HepG2 (cell line): ENCODE measurements at regions not wholly inside any gene's neighbourhood (a gene's known extent, or its start where the extent isn't known, plus 50 kb on each side); places are given as distances from the start of the nearest gene placed in this dataset.

ENCODE experiments used
- ARID5B ChIP-seq: IDR thresholded peaks from 2 replicates; pipeline ENCODE4 v1.4.0; 2020; ENCODE audit warnings: mild to moderate bottlenecking, missing genetic modification reagents
- E2F1 ChIP-seq: sonication (generic); formaldehyde crosslinking; IDR thresholded peaks from 2 replicates; pipeline ENCODE4 v1.5.0; 2020; ENCODE audit warnings: missing genetic modification reagents
- HBP1 ChIP-seq: IDR thresholded peaks from 2 replicates; pipeline ENCODE4 v1.6.1; 2016; ENCODE audit warnings: low read depth, control low read depth
- JARID2 ChIP-seq: sonication (generic); formaldehyde crosslinking; IDR thresholded peaks from 2 replicates; pipeline ENCODE4 v1.8.1; 2023; ENCODE audit warnings: missing genetic modification reagents, inconsistent platforms; ENCODE audit not compliant: insufficient replicate concordance
- KMT2B ChIP-seq: IDR thresholded peaks from 2 replicates; pipeline ENCODE4 v1.6.1; 2016; ENCODE audit warnings: missing genetic modification reagents, missing compliant biosample characterization
- MXD3 ChIP-seq: IDR thresholded peaks from 2 replicates; pipeline ENCODE4 v1.6.1; 2016; ENCODE audit warnings: mild to moderate bottlenecking, missing biosample characterization, missing genetic modification reagents
- NFKBIZ ChIP-seq: IDR thresholded peaks from 2 replicates; pipeline ENCODE4 v1.6.1; 2018; ENCODE audit warnings: missing genetic modification reagents, missing compliant biosample characterization
- PLSCR1 ChIP-seq: sonication (generic); formaldehyde crosslinking; IDR thresholded peaks from 2 replicates; pipeline ENCODE4 v1.5.0; 2020; ENCODE audit warnings: missing genetic modification reagents, mild to moderate bottlenecking, borderline replicate concordance
- SP4 ChIP-seq: sonication (generic); formaldehyde crosslinking; IDR thresholded peaks from 2 replicates; pipeline ENCODE4 v1.8.1; 2023; ENCODE audit warnings: mild to moderate bottlenecking, missing genetic modification reagents
- ZBTB42 ChIP-seq: sonication (generic); formaldehyde crosslinking; IDR thresholded peaks from 2 replicates; pipeline ENCODE4 v1.5.0; 2020; ENCODE audit warnings: mild to moderate bottlenecking, missing genetic modification reagents
- ZNF691 ChIP-seq: sonication (generic); formaldehyde crosslinking; IDR thresholded peaks from 2 replicates; pipeline ENCODE4 v1.4.0; 2020; ENCODE audit warnings: missing genetic modification reagents, low read depth, mild to moderate bottlenecking, borderline replicate concordance
- ZNF777 ChIP-seq: sonication (generic); formaldehyde crosslinking; IDR thresholded peaks from 2 replicates; pipeline ENCODE4 v1.4.0; 2020; ENCODE audit warnings: missing genetic modification reagents
- ZNF780A ChIP-seq: sonication (generic); formaldehyde crosslinking; IDR thresholded peaks from 2 replicates; pipeline ENCODE4 v1.8.0; 2022; ENCODE audit warnings: mild to moderate bottlenecking, missing genetic modification reagents, moderate library complexity
- ZSCAN31 ChIP-seq: sonication (generic); formaldehyde crosslinking; IDR thresholded peaks from 2 replicates; pipeline ENCODE4 v1.5.0; 2020; ENCODE audit warnings: low read depth, mild to moderate bottlenecking, missing genetic modification reagents
- ZSCAN5A ChIP-seq: sonication (generic); formaldehyde crosslinking; IDR thresholded peaks from 2 replicates; pipeline ENCODE4 v1.8.0; 2022; ENCODE audit warnings: mild to moderate bottlenecking, missing genetic modification reagents, borderline replicate concordance

- TF ChIP-seq E2F1 (CRISPR knock-in tag) (no peak), ARID5B (CRISPR knock-in tag) (peak; percentile 63), JARID2 (CRISPR knock-in tag) (no peak), ZNF691 (CRISPR knock-in tag) (no peak), HBP1 (CRISPR knock-in tag) (no peak), KMT2B (CRISPR knock-in tag) (0 out of 2 replicates have a peak, but pooled peaks have one; percentile 30), ZSCAN5A (CRISPR knock-in tag) (no peak), ZNF780A (CRISPR knock-in tag) (no peak), PLSCR1 (CRISPR knock-in tag) (no peak), SP4 (no peak), ZSCAN31 (CRISPR knock-in tag) (peak; percentile 58; the same call in 1 of the 2 replicates), NFKBIZ (CRISPR knock-in tag) (no peak), MXD3 (CRISPR knock-in tag) (no peak), ZBTB42 (CRISPR knock-in tag) (no peak), ZNF777 (CRISPR knock-in tag) (no peak)
Observed at GRCh38 chr2:234550511-234551107, 53.7 kb upstream of the ARL4C start (continued).
